ENCODE measurements at regions not wholly inside any gene's neighbourhood (a gene's known extent, or its start where the extent isn't known, plus 50 kb on each side); places are given as distances from the start of the nearest gene placed in this dataset.

DNA sequence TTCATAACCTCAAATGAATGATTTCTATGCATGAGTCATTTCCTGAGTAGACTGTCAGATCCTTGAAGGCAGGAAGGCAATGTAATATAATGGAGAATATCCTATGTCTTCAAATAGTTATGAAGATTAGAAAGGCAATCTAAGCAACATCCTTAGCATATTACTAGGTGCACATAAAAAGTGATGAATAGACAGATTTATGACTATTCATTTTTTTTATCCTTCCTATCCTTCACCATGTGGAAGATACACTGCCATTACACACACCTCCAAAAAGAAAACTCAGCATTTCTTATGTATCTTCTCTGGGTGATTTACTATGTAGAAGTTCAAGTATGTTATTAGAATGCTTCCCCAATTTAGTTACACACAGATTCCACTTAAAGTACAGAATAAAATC is 126.4 kb upstream of the MAF start:
- no peak for DNase-seq

DNA sequence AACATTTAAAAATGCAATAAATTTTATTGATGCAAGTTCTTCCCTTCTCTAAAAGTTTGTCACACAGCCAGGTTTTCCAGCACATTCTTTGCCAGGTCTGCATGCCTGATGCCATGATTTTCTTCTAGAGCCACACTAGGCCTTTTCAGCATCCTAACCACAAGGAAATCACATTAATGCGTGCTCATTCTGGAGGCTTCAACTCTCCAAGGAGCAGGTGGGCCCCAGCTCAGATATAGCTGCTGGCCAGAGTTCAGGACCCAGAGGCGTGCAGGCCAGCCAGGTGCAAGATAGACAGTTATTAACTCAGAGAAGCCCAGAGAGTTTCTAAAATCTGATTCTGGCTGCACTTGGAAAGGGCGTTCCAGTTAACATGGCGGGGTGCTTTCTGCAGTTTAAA is 124.5 kb upstream of the MAF start:
- DNase-seq = no peak

DNA sequence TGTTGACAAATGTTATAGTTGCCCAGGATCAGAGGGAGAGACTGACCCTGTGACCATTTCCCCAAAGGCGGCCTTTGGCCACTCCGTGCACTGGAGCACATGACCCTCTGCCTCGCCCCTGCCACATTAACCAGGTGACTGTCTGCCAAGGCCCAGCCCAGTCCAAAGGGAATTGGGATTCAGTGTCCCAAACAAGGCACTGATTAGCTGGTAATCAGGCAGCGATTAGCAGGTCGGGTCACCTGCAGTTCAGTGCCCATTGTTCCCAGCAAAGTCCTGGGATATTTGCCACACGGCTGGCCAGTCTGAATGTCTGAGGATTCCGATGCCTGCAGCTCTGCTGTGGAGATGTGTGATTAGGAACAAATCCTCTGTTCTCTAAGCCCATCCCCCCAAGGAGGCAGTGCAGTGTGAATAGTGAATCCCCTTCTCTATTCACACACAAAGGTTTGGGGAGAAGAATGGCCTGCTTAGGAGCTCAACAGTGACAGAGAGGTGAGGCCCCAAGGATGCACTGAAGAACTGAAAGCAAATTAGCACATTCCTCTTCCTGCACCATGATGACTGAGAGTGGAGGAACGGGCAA is 123.1 kb upstream of the MAF start:
- DNase-seq = no peak

DNA sequence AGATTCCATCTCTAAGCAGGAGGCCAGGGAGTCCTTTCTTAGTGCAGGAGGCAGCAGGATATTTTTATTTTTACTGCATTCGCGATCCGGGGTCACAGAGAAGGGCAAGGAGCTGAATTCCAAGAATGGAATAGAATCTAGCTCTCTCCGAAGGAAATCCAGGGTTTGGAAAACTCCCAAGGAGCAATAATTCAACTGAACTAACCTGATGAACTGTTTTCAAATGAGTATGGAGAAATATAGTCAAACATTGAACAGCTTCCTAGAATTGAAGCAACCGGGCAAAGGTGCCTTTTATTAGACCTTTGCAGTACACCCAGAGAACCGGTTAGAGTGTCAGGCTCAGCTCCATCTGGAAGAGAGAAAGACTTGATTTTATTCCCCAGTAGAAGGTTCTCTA is 120.7 kb upstream of the MAF start:
- DNase-seq = no peak

DNA sequence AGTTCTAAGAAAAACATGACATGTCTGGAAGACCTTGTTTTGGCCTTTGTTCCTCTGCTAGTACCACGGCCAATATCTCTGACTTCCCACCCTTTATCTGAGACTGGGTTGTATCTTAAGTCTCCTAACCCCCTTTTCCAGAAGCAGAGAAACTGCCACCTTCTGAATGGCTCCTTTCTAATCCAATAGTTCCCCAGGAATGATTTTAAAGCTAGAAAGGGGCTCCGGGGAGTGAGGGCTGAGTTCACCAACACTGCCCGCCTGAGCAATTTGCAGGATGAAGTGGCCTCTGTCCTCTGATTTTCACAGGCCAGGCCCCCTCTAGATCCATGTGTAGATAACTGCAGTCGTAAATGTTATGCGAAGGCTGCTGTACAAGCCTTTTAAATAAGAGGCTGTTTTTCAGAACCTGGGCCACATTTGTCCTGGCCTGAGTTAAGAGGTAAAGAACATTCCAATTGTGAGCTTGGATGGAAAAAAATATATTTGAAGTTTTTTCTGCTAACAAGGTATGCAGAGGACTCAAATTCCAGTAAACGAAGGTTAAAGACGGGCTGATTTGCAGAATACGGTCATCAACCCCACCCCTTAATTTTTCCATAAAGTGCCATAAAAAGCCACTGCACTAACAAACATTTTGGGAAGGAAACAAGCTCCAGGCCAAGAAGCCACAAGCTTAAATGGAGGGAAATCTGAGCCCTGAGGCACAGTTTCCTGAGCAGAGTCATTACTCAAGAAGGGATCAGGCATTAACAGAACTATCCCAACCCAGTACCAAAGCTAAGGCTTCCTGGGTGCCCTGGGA is 117.0 kb upstream of the MAF start:
- no peak for DNase-seq

- DNase-seq = no peak
These were observed 116.3 kb upstream of the MAF start for GRCh38 chr16:79716645-79717332.

- no peak for DNase-seq
These were observed 114.5 kb upstream of the MAF start for GRCh38 chr16:79715061-79715460.

DNA sequence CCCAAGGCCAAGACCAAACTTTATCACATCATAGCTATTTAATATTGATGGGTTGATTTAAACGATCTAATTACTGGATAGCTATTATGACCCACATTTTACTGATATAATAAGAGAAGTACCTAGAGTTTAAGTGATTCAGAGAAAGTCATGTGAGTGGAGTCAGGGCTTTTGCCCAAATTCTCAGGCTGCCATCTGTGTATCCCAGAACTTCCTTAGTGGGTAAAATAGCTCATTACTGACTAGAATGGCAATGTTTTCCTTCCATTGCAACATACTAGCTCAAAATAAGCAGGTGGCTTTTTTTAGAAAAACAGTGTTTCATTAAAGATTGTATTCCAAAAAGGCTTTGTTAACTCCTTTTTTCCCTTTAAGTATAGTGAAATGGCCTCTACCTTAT is 113.9 kb upstream of the MAF start:
- DNase-seq = no peak

DNA sequence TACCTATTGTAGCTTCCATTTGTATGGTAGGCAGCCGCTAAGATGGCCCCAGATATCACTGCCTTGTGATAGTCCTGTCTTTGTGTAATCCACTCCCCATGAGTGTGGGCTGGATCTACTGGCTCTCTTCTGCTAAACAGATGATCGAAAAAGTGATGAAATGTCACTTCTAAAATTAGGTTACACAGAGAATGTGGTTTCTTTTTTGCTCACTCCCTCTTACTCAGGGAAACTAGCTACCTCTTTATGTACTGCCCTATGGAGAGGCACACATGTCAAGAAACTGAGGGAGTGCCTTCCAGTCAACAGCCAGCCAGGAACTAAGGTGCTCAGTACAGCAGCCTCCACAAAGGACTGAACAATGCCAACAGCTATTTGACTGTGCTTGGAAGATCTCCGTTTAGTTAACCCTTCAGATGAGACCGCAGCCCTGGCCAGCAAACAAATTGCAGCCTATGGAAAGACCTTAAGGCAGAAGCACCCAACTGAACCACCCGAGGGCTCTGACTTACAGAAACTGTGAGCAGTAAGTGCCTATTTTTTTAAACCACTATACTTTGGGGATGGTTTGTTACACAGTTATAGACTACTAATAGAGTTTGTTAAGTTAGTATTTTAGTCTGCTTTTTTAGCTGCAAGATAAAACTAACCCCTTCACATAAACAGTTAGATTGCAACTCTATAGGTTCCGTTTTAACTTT is 113.2 kb upstream of the MAF start:
- no peak for DNase-seq

- DNase-seq = no peak
These were observed 111.7 kb upstream of the MAF start for GRCh38 chr16:79712276-79712675.

GRCh38 chr16:79707876-79708275 is 107.3 kb upstream of the MAF start:
- DNase-seq = no peak

GRCh38 chr16:79703066-79703465 is 102.5 kb upstream of the MAF start:
- DNase-seq = no peak

- DNase-seq = no peak
These were observed 97.8 kb upstream of the MAF start for GRCh38 chr16:79698341-79698753.

GRCh38 chr16:79697562-79698112 is 97.1 kb upstream of the MAF start:
- no peak for DNase-seq

DNA sequence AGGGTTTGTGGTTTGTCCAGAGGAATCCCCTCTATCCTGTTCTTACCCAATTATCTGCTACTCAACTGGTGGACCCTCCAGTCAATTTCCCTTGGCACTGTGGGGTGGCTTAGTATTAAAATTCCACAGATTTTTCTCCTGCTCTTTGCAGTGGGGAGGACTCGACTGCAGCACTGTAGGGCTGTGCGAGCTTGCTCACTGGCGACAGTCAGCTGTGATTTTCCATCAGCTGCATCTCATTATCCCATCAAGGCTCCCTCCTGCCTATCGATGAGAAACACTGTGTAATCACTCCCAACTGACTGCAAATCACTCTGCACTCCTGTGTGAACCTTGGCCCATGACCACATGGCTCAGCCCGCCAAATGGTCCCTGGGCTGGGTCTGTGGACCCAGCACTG is 90.5 kb upstream of the MAF start:
- DNase-seq = no peak

GRCh38 chr16:79690159-79690558 is 89.6 kb upstream of the MAF start:
- DNase-seq = no peak

GRCh38 chr16:79687249-79688130 is 87.0 kb upstream of the MAF start:
- no peak for DNase-seq

- DNase-seq = no peak
These were observed 85.3 kb upstream of the MAF start for GRCh38 chr16:79685871-79686270.

DNA sequence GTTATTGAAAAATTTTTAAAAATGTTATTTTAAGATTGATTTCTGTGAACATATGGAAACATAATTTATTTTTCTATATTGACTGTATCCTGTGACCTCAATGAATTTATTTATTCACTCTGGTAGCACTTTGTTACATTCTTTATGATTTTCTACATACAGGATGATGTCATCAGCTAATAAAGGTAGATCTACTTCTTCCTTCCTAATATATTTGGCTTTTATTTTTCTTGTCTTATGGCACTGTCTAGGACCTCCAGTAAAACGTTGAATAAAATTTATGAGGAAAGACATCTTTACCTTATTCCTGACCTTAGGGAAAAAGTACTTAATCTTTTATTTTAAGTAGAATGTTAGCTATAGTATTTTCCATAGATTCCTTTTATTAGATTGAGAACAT is 78.8 kb upstream of the MAF start:
- DNase-seq = no peak

DNA sequence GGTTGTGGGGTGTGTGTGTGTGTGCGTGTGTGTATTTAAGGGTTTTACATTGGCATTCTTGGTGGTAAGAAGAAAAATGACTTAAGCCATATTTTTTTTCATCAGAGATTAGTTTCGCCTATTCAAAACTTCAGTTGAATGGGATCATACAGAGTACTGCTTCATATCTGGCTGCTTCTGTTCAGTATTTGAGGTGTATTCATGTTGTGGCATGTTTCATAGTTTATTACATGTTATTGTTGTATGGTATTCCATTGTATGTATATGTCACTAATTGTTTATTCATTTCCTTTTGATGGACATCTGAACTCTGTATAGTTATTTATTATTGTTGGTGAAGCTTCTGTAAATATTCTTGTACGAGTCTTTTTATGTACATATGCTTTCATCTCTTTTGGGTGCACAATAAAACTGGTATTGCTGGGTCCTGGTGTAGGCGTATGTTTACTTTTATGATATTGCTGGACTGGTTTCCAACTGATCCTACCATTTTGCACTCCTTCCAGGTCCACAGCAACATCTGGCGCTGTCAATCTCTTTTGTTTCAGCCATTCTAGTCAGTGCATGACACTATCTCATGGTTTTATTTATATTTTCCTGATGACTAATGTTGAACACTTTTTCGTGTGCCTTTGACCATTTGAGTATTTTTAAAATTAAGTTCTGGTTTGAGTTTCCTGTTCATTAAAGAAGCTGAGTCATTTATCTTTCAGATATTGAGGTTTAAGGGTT is 77.4 kb upstream of the MAF start:
- DNase-seq = no peak

DNA sequence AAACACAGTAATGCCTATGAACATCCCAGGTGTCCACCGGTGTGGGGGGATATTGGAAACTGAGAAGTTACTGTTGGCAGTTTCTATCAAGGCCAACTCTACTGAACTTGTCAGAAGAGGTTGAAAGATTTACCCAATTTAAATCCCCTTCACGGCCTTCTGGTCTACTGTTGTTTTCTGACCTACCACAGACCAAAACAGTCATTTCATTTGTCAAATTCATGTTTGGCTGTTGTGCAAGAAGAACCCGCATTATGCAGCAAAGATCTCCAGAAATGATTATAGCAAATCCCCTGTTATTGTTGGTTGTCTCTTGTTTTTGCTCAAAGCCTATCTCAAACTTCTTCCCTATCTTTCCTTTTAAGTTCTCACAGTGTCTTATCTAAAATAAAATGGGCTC is 73.1 kb upstream of the MAF start:
- no peak for DNase-seq

- DNase-seq = no peak
These were observed 72.0 kb upstream of the MAF start for GRCh38 chr16:79672524-79672923.
